ENCODE measurements at regions not wholly inside any gene's neighbourhood (a gene's known extent, or its start where the extent isn't known, plus 50 kb on each side); places are given as distances from the start of the nearest gene placed in this dataset.

GRCh38 chr4:133424605-133425004 is 275.5 kb downstream of the PCDH10 start:
- in situ Hi-C loops (cut with MboI; ENCODE audit: low pct_unique_long_range_greater_than_20kb in 2 of 9, low sequenced_read_pairs in 9 of 9, unreplicated experiment in 9 of 9) = no loop called here
- 0 to 58% (median 27%) methylated on average over 2 to 4 of the region's 4 CpGs; no CpG with 5 or more reads in 2 of the 10 experiments for WGBS, 10 experiments
- ATAC-seq (replicated peaks in 6 of 8) = peak in 5 of 8 experiments; percentile 78 to 99 (median 98)

DNA sequence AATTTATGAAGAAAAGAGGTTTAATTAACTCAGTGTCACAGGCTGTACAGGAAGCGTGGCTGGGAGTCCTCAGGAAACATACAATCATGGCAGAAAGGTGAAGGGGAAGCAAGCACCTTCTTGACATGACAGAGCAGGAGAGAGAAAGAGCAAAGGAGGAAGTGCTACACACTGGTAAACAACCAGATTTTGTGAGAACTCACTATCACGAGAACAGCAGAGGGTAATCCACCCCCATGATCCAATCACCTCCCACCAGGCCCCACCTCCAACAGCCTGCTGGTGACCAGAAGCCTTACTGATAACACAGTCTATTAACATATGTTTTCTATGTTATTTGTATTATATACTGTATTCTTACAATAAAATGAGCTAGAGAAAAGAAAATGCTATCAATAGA is 254.8 kb downstream of the PCDH10 start:
- in situ Hi-C loops (cut with MboI; ENCODE audit: low pct_unique_long_range_greater_than_20kb in 2 of 9, low sequenced_read_pairs in 9 of 9, unreplicated experiment in 9 of 9) = no loop called here
- no peak for ATAC-seq (replicated peaks in 6 of 8)
- 0 to 44% (median 17%) methylated on average over 1 to 2 of the region's 2 CpGs; no CpG with 5 or more reads in 3 of the 10 experiments for WGBS, 10 experiments
- Histone ChIP-seq H3K4me3 (no peak overlapping the region), H3K27ac (no peak overlapping the region), H3K4me1 (replicated peaks in 1 of 2) (no peaks in the 10 kb centered on the region)

More at GRCh38 chr4:133424605-133425004, 275.5 kb downstream of the PCDH10 start:
- Histone ChIP-seq H3K4me1 (replicated peaks in 1 of 2) (peaks cover 0 to 12% of the 10 kb centered on the region in 2 donors), H3K4me3 (no peak overlapping the region), H3K27ac (no peak overlapping the region)

DNA sequence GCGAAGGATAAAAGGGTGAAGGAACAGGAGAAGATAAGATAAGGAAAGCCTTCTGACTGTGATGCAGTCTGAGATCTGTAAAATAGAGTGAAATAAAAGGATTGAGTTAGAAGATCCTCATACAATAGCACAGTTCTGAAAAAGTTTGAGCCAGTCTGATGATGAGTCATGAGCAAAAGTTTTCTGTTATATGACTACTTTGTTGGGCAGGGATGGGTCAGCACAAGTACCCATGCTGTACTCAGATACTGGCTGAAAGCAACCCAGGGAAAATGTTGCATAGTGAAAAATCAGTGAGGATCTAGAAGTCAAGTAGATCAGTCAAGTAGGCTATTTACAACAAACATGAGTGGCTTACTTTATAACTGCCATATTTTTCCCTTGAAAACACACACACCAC is 253.5 kb downstream of the PCDH10 start:
- 0 to 100% (median 94%) methylated on average over 1 of the region's 1 CpG for WGBS, 10 experiments
- H3K27ac ChIP-seq = no peak overlapping the region
- no peak overlapping the region for H3K4me3 ChIP-seq
- no peak for ATAC-seq (replicated peaks in 6 of 8)
- in situ Hi-C loops (cut with MboI; ENCODE audit: low pct_unique_long_range_greater_than_20kb in 2 of 9, low sequenced_read_pairs in 9 of 9, unreplicated experiment in 9 of 9) = no loop called here
- no peaks in the 10 kb centered on the region for H3K4me1 ChIP-seq (replicated peaks in 1 of 2)

GRCh38 chr4:133394971-133395627 is 246.0 kb downstream of the PCDH10 start:
- ATAC-seq (replicated peaks in 6 of 8) = no peak
- Histone ChIP-seq H3K27ac (no peak overlapping the region), H3K4me3 (no peak overlapping the region), H3K4me1 (replicated peaks in 1 of 2) (no peaks in the 10 kb centered on the region)
- in situ Hi-C loops (cut with MboI; ENCODE audit: low pct_unique_long_range_greater_than_20kb in 2 of 9, low sequenced_read_pairs in 9 of 9, unreplicated experiment in 9 of 9) = no loop called here
- WGBS, 10 experiments = 0 to 86% (median 75%) methylated on average over 1 to 7 of the region's 7 CpGs; no CpG with 5 or more reads in 3 of the 10 experiments

DNA sequence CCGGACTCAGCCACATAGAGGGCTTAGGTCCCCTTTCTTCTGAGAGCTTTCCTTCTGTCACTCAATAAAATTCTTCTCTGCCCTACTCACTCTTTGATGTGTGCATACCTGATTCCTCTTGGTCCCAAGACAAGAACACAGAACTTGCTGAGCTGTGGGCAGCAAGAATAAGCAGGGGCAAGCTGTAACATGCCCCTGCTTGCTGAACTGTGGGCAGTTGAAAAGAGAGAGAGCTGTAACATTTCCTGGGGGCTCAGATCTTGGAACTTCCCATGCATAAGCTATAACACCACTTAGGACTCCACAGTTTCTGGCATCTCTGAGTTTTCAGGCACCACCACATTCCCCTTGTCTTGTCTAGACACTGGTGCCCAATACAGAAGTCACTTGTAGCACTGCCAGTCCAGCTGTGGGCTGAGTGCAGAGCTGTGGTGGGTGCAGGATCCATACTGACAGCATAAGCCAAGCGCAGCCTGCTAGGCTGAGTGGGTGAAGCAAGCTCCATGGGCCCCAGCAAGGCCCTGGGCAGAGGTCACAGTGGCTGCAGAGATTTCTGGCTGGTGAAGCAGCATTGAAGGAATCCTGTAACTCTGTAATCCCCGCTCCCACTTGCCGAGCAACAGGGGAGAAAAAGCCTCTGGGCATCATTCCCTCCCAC is 241.2 kb downstream of the PCDH10 start:
- ATAC-seq (replicated peaks in 6 of 8) = no peak
- Histone ChIP-seq H3K27ac (no peak overlapping the region), H3K4me1 (replicated peaks in 1 of 2) (no peaks in the 10 kb centered on the region), H3K4me3 (no peak overlapping the region)
- in situ Hi-C loops (cut with MboI; ENCODE audit: low pct_unique_long_range_greater_than_20kb in 2 of 9, low sequenced_read_pairs in 9 of 9, unreplicated experiment in 9 of 9) = no loop called here
- 0 to 100% (median 83%) methylated on average over 1 to 3 of the region's 4 CpGs; no CpG with 5 or more reads in 3 of the 10 experiments for WGBS, 10 experiments

GRCh38 chr4:133389029-133389428 is 239.9 kb downstream of the PCDH10 start:
- H3K27ac ChIP-seq = no peak overlapping the region
- no peak overlapping the region for H3K4me3 ChIP-seq
- 0 to 100% (median 80%) methylated on average over 1 to 3 of the region's 3 CpGs for WGBS, 10 experiments
- no peaks in the 10 kb centered on the region for H3K4me1 ChIP-seq (replicated peaks in 1 of 2)
- ATAC-seq (replicated peaks in 6 of 8) = no peak
- in situ Hi-C loops (cut with MboI; ENCODE audit: low pct_unique_long_range_greater_than_20kb in 2 of 9, low sequenced_read_pairs in 9 of 9, unreplicated experiment in 9 of 9) = no loop called here

GRCh38 chr4:133385161-133385954 is 236.3 kb downstream of the PCDH10 start:
- in situ Hi-C loops (cut with MboI; ENCODE audit: low pct_unique_long_range_greater_than_20kb in 2 of 9, low sequenced_read_pairs in 9 of 9, unreplicated experiment in 9 of 9) = no loop called here
- Histone ChIP-seq H3K27ac (no peak overlapping the region), H3K4me3 (no peak overlapping the region), H3K4me1 (replicated peaks in 1 of 2) (no peaks in the 10 kb centered on the region)
- 80 to 100% (median 87%) methylated on average over 1 to 10 of the region's 23 CpGs; no CpG with 5 or more reads in 6 of the 10 experiments for whole genome bisulfite sequencing, 10 experiments
- ATAC-seq (replicated peaks in 6 of 8) = no peak

- Histone ChIP-seq H3K4me1 (replicated peaks in 1 of 2) (no peaks in the 10 kb centered on the region), H3K4me3 (no peak overlapping the region), H3K27ac (no peak overlapping the region)
- in situ Hi-C loops (cut with MboI; ENCODE audit: low pct_unique_long_range_greater_than_20kb in 2 of 9, low sequenced_read_pairs in 9 of 9, unreplicated experiment in 9 of 9) = no loop called here
- no peak for ATAC-seq (replicated peaks in 6 of 8)
- WGBS, 10 experiments = 23 to 94% (median 86%) methylated on average over 2 to 13 of the region's 22 CpGs
These were observed 230.8 kb downstream of the PCDH10 start for GRCh38 chr4:133379681-133380438.

DNA sequence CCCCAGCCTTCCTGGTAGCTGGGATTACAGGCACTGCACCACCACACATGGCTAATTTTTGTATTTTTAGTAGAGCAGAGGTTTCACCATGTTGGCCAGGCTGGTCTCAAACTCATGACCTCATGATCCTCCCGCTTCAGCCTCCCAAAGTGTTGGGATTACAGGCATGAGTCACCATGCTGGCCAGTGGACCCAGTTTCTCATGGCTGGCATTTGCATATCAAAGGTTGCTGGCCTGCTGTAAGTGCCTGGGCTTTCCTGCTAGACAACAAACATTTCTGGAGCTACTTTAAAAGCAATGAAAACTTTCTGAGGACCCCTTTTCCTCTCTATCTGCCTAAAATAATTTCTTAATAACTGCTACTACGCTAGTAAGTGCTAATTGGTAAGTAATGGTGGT is 228.2 kb downstream of the PCDH10 start:
- in situ Hi-C loops (cut with MboI; ENCODE audit: low pct_unique_long_range_greater_than_20kb in 2 of 9, low sequenced_read_pairs in 9 of 9, unreplicated experiment in 9 of 9) = no loop called here
- 0 to 100% (median 71%) methylated on average over 1 to 2 of the region's 2 CpGs; no CpG with 5 or more reads in 1 of the 10 experiments for WGBS, 10 experiments
- no peak overlapping the region for H3K4me3 ChIP-seq

GRCh38 chr4:133372699-133373098 is 223.6 kb downstream of the PCDH10 start:
- H3K4me1 ChIP-seq (replicated peaks in 1 of 2) = no peaks in the 10 kb centered on the region
- H3K27ac ChIP-seq = no peak overlapping the region
- WGBS, 10 experiments = 6 to 100% (median 83%) methylated on average over 1 to 2 of the region's 2 CpGs; no CpG with 5 or more reads in 1 of the 10 experiments
- no peak overlapping the region for H3K4me3 ChIP-seq
- in situ Hi-C loops (cut with MboI; ENCODE audit: low pct_unique_long_range_greater_than_20kb in 2 of 9, low sequenced_read_pairs in 9 of 9, unreplicated experiment in 9 of 9) = no loop called here
- ATAC-seq (replicated peaks in 6 of 8) = no peak

More for the DNA sequence above, 228.2 kb downstream of the PCDH10 start:
- no peak for ATAC-seq (replicated peaks in 6 of 8)
- Histone ChIP-seq H3K27ac (no peak overlapping the region), H3K4me1 (replicated peaks in 1 of 2) (no peaks in the 10 kb centered on the region)

DNA sequence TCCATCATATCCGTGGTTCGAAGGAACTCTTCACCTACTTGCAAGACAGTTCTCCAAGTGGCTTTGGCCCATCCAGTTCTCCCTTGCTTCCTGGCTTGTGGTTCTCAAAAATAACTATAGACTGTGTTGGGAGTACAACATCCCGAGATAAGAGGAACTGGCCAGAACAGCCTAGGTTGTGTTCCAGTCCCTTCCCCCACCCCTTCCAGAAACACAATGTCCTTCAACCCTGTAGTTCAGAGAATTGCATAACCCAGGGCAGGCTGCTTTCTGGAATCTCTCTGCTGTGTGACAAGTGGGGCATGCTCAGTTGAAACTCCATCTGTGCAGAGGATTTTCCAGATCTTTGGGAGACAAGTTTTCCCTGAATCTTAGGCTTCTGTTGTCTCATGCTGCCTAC is 206.5 kb downstream of the PCDH10 start:
- no peak overlapping the region for H3K4me3 ChIP-seq
- H3K4me1 ChIP-seq (replicated peaks in 1 of 2) = no peaks in the 10 kb centered on the region
- no peak for ATAC-seq (replicated peaks in 6 of 8)
- H3K27ac ChIP-seq = no peak overlapping the region
- 0 to 100% (median 86%) methylated on average over 1 to 3 of the region's 3 CpGs; no CpG with 5 or more reads in 2 of the 10 experiments for WGBS, 10 experiments
- in situ Hi-C loops (cut with MboI; ENCODE audit: low pct_unique_long_range_greater_than_20kb in 2 of 9, low sequenced_read_pairs in 9 of 9, unreplicated experiment in 9 of 9) = no loop called here

DNA sequence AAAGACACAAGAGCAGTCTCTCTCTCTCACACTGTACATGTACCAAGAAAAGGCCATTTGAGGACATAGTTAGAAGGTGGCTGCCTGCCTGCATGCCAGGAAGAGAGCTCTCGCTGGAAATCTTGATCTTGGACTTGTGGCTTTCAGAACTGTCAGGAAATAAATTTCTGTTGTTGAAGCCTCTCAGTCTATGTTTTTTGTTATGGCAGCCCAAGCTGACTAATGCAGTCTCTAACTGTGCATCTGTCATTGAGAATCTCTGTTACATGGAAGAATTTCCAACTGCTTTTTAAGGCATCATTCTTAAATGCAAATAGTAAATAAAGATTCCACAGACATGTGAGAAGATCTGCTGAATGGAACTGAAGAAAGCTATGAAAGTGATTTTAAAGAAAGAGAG is 198.3 kb downstream of the PCDH10 start:
- Histone ChIP-seq H3K4me3 (no peak overlapping the region), H3K4me1 (replicated peaks in 1 of 2) (no peaks in the 10 kb centered on the region), H3K27ac (no peak overlapping the region)
- in situ Hi-C loops (cut with MboI; ENCODE audit: low pct_unique_long_range_greater_than_20kb in 2 of 9, low sequenced_read_pairs in 9 of 9, unreplicated experiment in 9 of 9) = no loop called here
- WGBS, 10 experiments = 0 to 100% (median 42%) methylated on average over 1 of the region's 1 CpG; no CpG with 5 or more reads in 6 of the 10 experiments
- ATAC-seq (replicated peaks in 6 of 8) = no peak
